Subcutaneous abdominal adipose tissue (tissue), 5 donors: ENCODE measurements at regions not wholly inside any gene's neighbourhood (a gene's known extent, or its start where the extent isn't known, plus 50 kb on each side); places are given as distances from the start of the nearest gene placed in this dataset.
"Not testable (repeated sequence)": the region's sequence is repeated elsewhere in the genome, so short reads cannot be mapped to it uniquely, and the experiment has no call there.

Experiments used
- H3K27ac ChIP-seq: one replicate; pipeline ENCODE4 v1.7.0; 2013; ENCODE audit warnings: low read depth, mild to moderate bottlenecking, inconsistent platforms, low read length, moderate library complexity
- H3K27me3 ChIP-seq, 5 donors: one replicate each; pipeline ENCODE4 v1.7.0; 2013; ENCODE audit warnings: low read length in 5 of 5, inconsistent platforms in 1 of 5; ENCODE audit not compliant: control insufficient read depth in 5 of 5, insufficient read depth in 4 of 5
- H3K36me3 ChIP-seq, 5 donors: one replicate each; pipeline ENCODE4 v1.7.0; 2013; ENCODE audit warnings: low read length in 5 of 5; ENCODE audit not compliant: control insufficient read depth in 5 of 5, insufficient read depth in 5 of 5
- H3K4me1 ChIP-seq, 5 donors: one replicate each; pipeline ENCODE4 v1.7.0; 2013; ENCODE audit warnings: low read length in 5 of 5, mild to moderate bottlenecking in 3 of 5, moderate library complexity in 1 of 5; ENCODE audit not compliant: control insufficient read depth in 5 of 5, insufficient read depth in 5 of 5
- H3K4me3 ChIP-seq, 5 donors: one replicate each; pipeline ENCODE4 v1.7.0; 2013; ENCODE audit warnings: low read length in 5 of 5, low read depth in 1 of 5
- H3K9ac ChIP-seq, 5 donors: one replicate each; pipeline ENCODE4 v1.7.0; 2013; ENCODE audit warnings: low read length in 5 of 5, mild to moderate bottlenecking in 4 of 5, moderate library complexity in 3 of 5
- H3K9me3 ChIP-seq, 5 donors: one replicate each; pipeline ENCODE4 v1.7.0; 2013; ENCODE audit warnings: low read length in 5 of 5; ENCODE audit not compliant: control insufficient read depth in 5 of 5
- donor health status: healthy.
- donor health status: healthy.
- donor health status: healthy.
- donor health status: healthy.
- donor health status: healthy.

DNA sequence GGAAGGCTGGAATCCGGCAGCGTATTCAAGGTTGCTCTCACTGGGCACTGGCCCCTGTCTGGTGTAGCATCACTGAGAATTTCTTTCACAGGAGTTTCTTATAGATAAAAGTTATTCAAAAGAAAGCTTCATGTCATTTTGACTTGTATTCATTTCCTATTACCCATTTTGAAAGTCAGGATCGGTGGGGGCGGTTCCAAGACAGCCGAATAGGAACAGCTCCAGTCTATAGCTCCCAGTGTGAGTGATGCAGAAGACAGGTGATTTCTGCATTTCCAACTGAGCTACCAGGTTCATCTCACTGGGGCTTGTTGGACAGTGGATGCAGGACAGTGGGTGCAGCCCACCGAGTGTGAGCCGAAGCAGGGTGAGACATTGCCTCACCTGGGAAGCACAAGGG is 51.5 kb upstream of the CDC42EP3 start:
- not testable (repeated sequence) for H3K4me3 ChIP-seq, H3K36me3 ChIP-seq, H3K27ac ChIP-seq, H3K4me1 ChIP-seq, H3K9me3 ChIP-seq, H3K27me3 ChIP-seq, H3K9ac ChIP-seq

DNA sequence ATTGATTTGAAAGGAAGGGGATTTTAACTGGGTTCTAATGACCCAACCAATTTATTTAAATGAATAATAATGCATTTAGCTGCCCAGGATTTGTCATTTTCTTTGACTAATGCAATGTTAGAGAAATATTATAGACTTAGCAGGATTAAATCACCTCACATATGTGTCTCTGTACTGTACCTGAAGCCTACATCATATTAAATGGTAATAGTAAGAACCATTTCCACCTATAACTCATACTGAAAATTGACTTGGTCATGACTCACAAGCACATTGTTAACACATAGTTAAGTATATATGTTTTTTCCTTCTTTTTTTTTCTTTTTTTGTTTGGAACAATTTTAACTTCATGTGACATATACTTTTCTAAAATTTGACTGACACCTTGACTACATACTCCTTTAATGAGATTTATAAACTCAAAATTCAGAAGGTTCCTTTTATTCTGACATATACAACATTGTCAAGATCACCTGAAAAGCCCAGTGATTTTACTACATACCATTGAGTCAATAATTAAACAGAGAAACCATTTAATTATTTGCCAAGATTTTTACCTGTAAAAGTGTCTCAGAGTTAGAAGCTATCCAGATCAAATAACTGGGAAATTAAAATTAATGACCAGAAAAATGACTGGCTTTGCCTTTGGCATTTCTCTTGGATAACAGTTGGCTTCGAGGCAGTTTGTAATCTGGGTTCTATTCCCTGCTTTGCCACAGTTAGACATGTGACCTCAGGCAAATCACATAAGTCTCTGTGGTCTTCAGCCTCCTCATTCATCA is 58.8 kb upstream of the CDC42EP3 start:
- H3K4me3 ChIP-seq: no peak overlapping the region
- H3K36me3 ChIP-seq: no peaks in the 10 kb centered on the region
- no peak overlapping the region for H3K9ac ChIP-seq
- H3K4me1 ChIP-seq: peaks cover 0 to 3% (median 0%) of the 10 kb centered on the region in 5 donors
- no peaks in the 10 kb centered on the region for H3K9me3 ChIP-seq
- H3K27ac ChIP-seq: no peak overlapping the region
- no peaks in the 10 kb centered on the region for H3K27me3 ChIP-seq

DNA sequence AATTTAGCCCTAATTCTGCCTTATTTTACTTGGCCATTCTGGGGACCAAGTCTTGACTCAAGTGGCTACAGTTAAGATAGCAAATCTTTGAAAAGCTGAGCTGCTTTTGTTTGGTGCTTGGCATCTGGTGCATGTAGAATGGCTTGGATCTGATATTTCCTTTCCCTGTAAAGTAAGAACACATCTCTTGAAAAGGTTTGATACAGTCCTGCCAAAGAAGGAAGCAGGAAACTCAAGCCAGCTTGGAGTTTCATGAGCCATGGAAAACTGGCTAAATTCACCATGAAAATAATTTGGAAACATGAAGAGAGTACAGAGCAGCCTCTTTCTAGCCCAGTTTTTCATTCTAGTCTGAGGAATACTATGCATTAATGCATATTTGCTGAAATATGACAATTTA is 61.0 kb upstream of the CDC42EP3 start:
- not testable (repeated sequence) for H3K27ac ChIP-seq, H3K27me3 ChIP-seq, H3K9ac ChIP-seq, H3K4me1 ChIP-seq, H3K9me3 ChIP-seq, H3K4me3 ChIP-seq, H3K36me3 ChIP-seq

DNA sequence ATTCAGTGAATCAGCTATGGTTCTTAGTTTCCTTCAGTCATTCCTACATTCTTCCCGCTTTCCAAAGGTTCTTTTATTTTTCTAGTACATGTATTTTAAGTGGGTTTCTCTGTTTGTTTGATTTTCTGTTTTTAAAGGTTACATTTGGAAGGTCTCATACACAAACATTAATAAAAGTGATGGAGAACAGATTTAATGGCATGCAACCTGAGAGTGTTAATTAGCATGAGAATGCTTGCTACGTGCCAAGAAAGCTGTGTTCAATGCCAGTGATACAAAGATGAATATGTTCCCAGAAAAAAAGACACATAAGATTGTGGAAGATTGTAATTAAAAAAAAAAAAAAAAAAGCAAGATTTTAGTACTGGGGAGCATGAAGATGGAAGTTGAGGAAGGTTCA is 61.8 kb upstream of the CDC42EP3 start:
- Histone ChIP-seq H3K27ac (no peak overlapping the region), H3K36me3 (no peaks in the 10 kb centered on the region), H3K9ac (no peak overlapping the region), H3K9me3 (no peaks in the 10 kb centered on the region), H3K27me3 (no peaks in the 10 kb centered on the region), H3K4me3 (no peak overlapping the region), H3K4me1 (peaks cover 0 to 3% (median 0%) of the 10 kb centered on the region in 5 donors)

DNA sequence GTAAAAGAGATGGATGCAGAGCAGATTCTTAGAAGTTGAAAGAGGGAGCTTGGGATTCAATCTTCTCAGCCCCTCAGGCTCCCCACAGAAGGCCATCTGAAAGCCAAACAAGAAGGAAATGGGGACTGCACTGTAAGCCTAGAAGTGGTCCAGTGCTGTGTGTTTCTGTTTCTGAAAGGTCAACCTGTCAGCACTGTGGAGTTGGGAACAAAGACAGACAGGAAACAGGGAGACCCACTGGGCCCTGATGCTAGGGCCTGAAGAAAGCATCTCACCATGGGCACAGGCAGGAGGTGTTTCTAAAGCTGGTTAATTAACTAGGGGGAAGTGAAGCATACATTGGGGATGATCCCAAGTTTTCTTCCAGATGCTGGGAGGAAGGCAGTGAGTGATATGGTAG is 62.5 kb upstream of the CDC42EP3 start:
- H3K4me1 ChIP-seq, H3K9ac ChIP-seq, H3K36me3 ChIP-seq, H3K9me3 ChIP-seq, H3K27me3 ChIP-seq, H3K27ac ChIP-seq, H3K4me3 ChIP-seq: not testable (repeated sequence)

DNA sequence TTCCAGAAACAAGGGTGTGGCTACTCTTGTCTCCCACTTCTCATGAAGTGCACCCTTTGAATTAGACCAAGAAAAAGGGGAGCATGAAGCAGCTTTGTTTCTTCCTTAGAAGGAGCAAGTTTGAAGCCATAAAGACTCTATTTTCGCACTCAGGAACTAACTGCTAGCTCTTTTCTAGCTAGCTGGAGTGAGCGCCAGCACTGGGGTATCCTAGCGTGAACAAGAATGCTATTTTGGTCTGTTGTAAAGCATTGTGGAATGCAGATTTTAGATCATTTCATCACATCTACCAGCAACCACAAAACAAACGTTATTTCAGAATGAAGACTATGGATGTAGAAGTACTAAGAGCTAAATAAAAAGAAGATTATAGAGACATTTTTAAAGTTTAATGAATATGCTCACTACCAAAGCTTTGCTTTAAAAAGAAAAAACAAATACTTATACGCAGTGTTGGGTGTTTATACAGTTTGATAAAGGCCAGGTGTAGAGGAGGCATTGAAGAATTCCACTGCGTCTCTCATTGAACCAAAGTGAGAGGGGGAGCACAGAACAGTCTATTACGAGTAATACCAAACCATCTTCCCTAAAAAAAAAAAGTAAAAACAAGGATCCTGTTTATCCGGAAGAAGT is 63.6 kb upstream of the CDC42EP3 start:
- H3K9ac ChIP-seq, H3K4me1 ChIP-seq, H3K9me3 ChIP-seq, H3K27ac ChIP-seq, H3K27me3 ChIP-seq, H3K36me3 ChIP-seq, H3K4me3 ChIP-seq: not testable (repeated sequence)

DNA sequence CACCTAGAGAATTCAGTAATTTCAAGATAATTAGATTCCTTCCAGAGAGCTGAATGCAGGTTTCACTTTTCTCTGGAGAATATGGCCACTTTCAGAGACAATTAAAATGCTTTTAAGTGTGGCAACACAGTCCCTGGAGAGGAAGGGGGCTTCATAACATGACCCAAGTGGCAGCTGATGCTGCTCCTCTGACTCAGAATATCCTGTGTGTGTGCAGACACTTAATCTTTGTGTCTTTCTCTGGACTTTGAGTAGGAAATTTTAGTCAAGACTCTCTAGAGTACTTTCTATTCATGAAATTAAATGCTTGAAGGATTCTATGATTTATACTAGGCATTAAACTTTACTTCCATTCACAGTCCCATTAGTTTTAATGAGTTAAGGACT is 64.1 kb upstream of the CDC42EP3 start:
- not testable (repeated sequence) for H3K9me3 ChIP-seq, H3K27ac ChIP-seq, H3K4me1 ChIP-seq, H3K36me3 ChIP-seq, H3K27me3 ChIP-seq, H3K4me3 ChIP-seq, H3K9ac ChIP-seq

DNA sequence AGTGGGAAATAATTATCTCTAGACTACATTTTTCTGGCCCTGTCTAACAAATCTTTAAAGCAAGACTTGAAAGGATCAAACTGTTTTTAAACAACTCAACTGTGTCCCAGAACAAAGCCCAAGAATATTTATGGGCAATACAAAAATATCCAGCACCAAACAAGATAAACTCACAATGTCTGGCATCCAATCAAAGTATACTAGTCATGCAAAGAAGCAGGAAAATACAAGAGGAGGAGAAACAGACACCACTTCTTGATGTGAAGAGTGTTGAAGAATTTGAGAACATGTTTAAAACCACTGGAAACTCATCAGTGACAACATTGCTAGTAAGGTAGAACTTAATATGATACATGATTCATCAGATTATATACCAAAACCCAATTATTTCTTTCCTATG is 66.1 kb upstream of the CDC42EP3 start:
- no peak overlapping the region for H3K9ac ChIP-seq
- no peaks in the 10 kb centered on the region for H3K27me3 ChIP-seq
- H3K4me3 ChIP-seq: no peak overlapping the region
- no peaks in the 10 kb centered on the region for H3K36me3 ChIP-seq
- no peak overlapping the region for H3K27ac ChIP-seq
- H3K4me1 ChIP-seq: peaks cover 0 to 3% (median 0%) of the 10 kb centered on the region in 5 donors
- H3K9me3 ChIP-seq: no peaks in the 10 kb centered on the region

DNA sequence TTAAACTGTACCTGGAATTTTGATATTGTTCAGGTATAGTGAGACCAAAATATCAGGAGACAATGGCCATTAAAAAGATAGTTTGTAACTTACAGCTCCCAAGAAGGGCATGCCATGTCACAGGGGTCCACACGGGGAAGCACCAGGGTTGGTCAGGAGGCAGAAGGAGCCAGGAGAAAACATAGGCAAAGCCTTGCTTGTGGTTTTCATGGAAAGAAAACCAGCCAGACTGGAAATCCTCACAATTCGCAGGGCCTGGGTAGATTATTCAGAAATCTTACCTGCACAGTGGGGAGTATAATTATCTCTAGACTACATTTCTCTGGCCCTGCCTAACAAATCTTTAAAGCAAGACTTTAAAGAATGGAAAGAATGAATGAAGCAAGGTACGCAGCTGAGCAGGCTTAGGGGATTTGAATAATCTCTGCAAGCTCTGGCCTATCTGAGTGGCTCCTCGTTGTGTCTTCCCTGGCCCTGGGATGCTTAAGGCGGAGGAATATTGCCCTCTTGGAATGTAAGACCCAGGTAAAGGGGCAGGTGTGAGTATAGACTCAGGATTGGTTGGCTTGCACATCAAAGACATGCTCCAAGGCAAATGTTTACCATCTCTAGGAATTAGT is 66.9 kb upstream of the CDC42EP3 start:
- no peak overlapping the region for H3K9ac ChIP-seq

DNA sequence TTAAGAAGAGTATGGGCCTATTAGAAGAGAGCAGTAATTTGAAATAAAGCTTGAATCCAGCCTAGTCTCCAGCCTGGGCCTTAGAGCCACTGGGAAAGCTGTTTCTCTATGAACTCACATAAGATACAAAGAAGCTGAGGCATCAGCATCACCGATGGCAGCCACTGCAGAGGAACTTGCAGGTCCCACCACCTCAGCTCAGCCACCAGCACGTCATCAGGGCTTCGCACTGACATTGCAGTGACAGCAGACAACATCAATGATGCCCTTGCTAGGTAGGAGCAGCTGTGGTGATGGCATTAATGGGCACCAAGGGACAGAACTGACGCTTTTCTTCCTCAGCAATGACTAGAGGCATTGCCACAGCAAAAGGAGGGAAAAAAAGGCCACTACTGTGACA is 67.7 kb upstream of the CDC42EP3 start:
- no peaks in the 10 kb centered on the region for H3K9me3 ChIP-seq
- H3K36me3 ChIP-seq: no peaks in the 10 kb centered on the region
- H3K4me3 ChIP-seq: no peak overlapping the region
- no peak overlapping the region for H3K9ac ChIP-seq
- H3K4me1 ChIP-seq: peaks cover 0 to 3% (median 0%) of the 10 kb centered on the region in 5 donors
- no peaks in the 10 kb centered on the region for H3K27me3 ChIP-seq
- H3K27ac ChIP-seq: no peak overlapping the region

More for the DNA sequence above, 66.9 kb upstream of the CDC42EP3 start:
- H3K27ac ChIP-seq: no peak overlapping the region
- no peaks in the 10 kb centered on the region for H3K27me3 ChIP-seq
- H3K4me3 ChIP-seq: no peak overlapping the region
- no peaks in the 10 kb centered on the region for H3K36me3 ChIP-seq
- no peaks in the 10 kb centered on the region for H3K9me3 ChIP-seq
- peaks cover 0 to 3% (median 0%) of the 10 kb centered on the region in 5 donors for H3K4me1 ChIP-seq
